ENCODE measurements at regions not wholly inside any gene's neighbourhood (a gene's known extent, or its start where the extent isn't known, plus 50 kb on each side); places are given as distances from the start of the nearest gene placed in this dataset.

DNA sequence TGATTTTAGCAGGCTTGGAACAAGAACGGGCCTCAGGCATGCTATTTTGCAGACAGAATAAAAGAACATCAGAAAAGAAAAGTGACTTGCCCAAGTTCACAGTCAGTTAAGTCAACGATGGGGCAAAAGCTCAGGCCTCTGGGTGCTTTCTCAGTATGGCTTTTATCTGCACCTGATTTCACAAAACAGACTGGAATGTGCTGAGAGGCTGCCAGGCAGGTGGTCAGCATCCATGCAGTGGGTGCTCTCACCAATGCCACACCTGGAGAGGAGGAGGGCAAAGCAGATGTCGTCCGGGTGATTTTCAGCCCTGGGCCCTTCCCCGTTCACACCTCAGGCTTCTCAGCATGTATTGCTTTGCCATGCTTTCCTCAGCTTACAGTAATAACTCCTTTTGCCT, 854.6 kb downstream of the RNF144A start:
- WGBS: 89% methylated on average over 5 of the region's 5 CpGs
- H3K4me3 ChIP-seq (ENCODE audit: low read depth in 1 of 3, low read length in 3 of 3): no peak overlapping the region
- no peak overlapping the region for H3K27ac ChIP-seq (ENCODE audit: low read depth in 1 of 2, low read length in 2 of 2)
- H3K36me3 ChIP-seq (ENCODE audit: control insufficient read depth in 4 of 4, insufficient read depth in 3 of 4, low read depth in 1 of 4, low read length in 3 of 4): no peaks in the 10 kb centered on the region
- no peaks in the 10 kb centered on the region for H3K27me3 ChIP-seq (ENCODE audit: control insufficient read depth in 4 of 4, insufficient read depth in 4 of 4, low read length in 3 of 4)
- no peak overlapping the region for H3K9ac ChIP-seq (ENCODE audit: low read depth in 1 of 2, low read length in 2 of 2)
- TF ChIP-seq RXRA (IDR thresholded peaks at IDR 0.05) (no peak), JUND (IDR thresholded peaks at IDR 0.05) (no peak), ATF3 (IDR thresholded peaks at IDR 0.05) (no peak), MAX (IDR thresholded peaks at IDR 0.05) (no peak), FOXA2 (IDR thresholded peaks at IDR 0.05) (no peak), TAF1 (conservative IDR thresholded peaks at IDR 0.05) (no peak), EGR1 (IDR thresholded peaks at IDR 0.05; ENCODE audit: low read depth in 2 of 2) (no peak), NR2F2 (IDR thresholded peaks at IDR 0.05) (no peak), FOXA1 (IDR thresholded peaks at IDR 0.05) (no peak), HNF4G (IDR thresholded peaks at IDR 0.05) (no peak)
- TF ChIP-seq, protein P1, sequence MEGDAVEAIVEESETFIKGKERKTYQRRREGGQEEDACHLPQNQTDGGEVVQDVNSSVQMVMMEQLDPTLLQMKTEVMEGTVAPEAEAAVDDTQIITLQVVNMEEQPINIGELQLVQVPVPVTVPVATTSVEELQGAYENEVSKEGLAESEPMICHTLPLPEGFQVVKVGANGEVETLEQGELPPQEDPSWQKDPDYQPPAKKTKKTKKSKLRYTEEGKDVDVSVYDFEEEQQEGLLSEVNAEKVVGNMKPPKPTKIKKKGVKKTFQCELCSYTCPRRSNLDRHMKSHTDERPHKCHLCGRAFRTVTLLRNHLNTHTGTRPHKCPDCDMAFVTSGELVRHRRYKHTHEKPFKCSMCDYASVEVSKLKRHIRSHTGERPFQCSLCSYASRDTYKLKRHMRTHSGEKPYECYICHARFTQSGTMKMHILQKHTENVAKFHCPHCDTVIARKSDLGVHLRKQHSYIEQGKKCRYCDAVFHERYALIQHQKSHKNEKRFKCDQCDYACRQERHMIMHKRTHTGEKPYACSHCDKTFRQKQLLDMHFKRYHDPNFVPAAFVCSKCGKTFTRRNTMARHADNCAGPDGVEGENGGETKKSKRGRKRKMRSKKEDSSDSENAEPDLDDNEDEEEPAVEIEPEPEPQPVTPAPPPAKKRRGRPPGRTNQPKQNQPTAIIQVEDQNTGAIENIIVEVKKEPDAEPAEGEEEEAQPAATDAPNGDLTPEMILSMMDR (IDR thresholded peaks at IDR 0.05; ENCODE audit: low read depth, low read length, missing input control): no peak
- no peaks in the 10 kb centered on the region for H3K9me3 ChIP-seq (ENCODE audit: control insufficient read depth in 4 of 4, low read length in 3 of 4)
- no peaks in the 10 kb centered on the region for H3K4me1 ChIP-seq (ENCODE audit: control insufficient read depth in 4 of 4, insufficient read depth in 4 of 4, low read length in 3 of 4)
- DNase-seq (ENCODE audit: low spot score): no peak

GRCh38 chr2:7773362-7774360, 856.4 kb downstream of the RNF144A start:
- Histone ChIP-seq H3K4me3 (ENCODE audit: low read depth in 1 of 3, low read length in 3 of 3) (no peak overlapping the region), H3K9ac (ENCODE audit: low read depth in 1 of 2, low read length in 2 of 2) (no peak overlapping the region), H3K27me3 (ENCODE audit: control insufficient read depth in 4 of 4, insufficient read depth in 4 of 4, low read length in 3 of 4) (no peaks in the 10 kb centered on the region), H3K9me3 (ENCODE audit: control insufficient read depth in 4 of 4, low read length in 3 of 4) (no peaks in the 10 kb centered on the region), H3K27ac (ENCODE audit: low read depth in 1 of 2, low read length in 2 of 2) (no peak overlapping the region), H3K4me1 (ENCODE audit: control insufficient read depth in 4 of 4, insufficient read depth in 4 of 4, low read length in 3 of 4) (no peaks in the 10 kb centered on the region), H3K36me3 (ENCODE audit: control insufficient read depth in 4 of 4, insufficient read depth in 3 of 4, low read depth in 1 of 4, low read length in 3 of 4) (no peaks in the 10 kb centered on the region)
- WGBS: 75% methylated on average over 12 of the region's 12 CpGs
- TF ChIP-seq RXRA (IDR thresholded peaks at IDR 0.05) (no peak), FOXA1 (IDR thresholded peaks at IDR 0.05) (no peak), TAF1 (conservative IDR thresholded peaks at IDR 0.05) (no peak), GABPA (IDR thresholded peaks at IDR 0.05 in 1 of 2, conservative IDR thresholded peaks at IDR 0.05 in 1 of 2) (no peak), SP1 (IDR thresholded peaks at IDR 0.05) (no peak), MAX (IDR thresholded peaks at IDR 0.05) (no peak), YY1 (IDR thresholded peaks at IDR 0.05) (no peak), NR2F2 (IDR thresholded peaks at IDR 0.05) (no peak), RAD21 (IDR thresholded peaks at IDR 0.05) (no peak), FOXA2 (IDR thresholded peaks at IDR 0.05) (no peak), ZBTB33 (IDR thresholded peaks at IDR 0.05) (no peak), EGR1 (IDR thresholded peaks at IDR 0.05; ENCODE audit: low read depth in 2 of 2) (no peak), JUND (IDR thresholded peaks at IDR 0.05) (no peak)
- TF ChIP-seq, protein P1 (IDR thresholded peaks at IDR 0.05; ENCODE audit: low read depth, low read length, missing input control): no peak
- no peak for DNase-seq (ENCODE audit: low spot score)
